B cell (primary cell): ENCODE measurements at regions not wholly inside any gene's neighbourhood (a gene's known extent, or its start where the extent isn't known, plus 50 kb on each side); places are given as distances from the start of the nearest gene placed in this dataset.

Source experiments
- ATAC-seq: fragments of 200-7000 bp; cut with Tn5 transposase; one replicate; pipeline ENCODE4 v1.10.0; 2021; ENCODE audit warnings: low read depth, mild to moderate bottlenecking, moderate number of reproducible peaks, moderate library complexity
- CTCF ChIA-PET: fragments of 350-600 bp; sonication (Branson Sonifier 250); formaldehyde crosslinking; loops from one replicate; lab custom pipeline; 2021; ENCODE audit warnings: antibody characterized with exemption, inconsistent platforms; lab: Charles Lee
- POLR2A ChIA-PET: fragments of 350-600 bp; sonication (Branson Sonifier 250); formaldehyde crosslinking; loops from one replicate; lab custom pipeline; 2021; ENCODE audit warnings: antibody characterized with exemption; lab: Charles Lee
- DNase-seq: peaks from one replicate; pipeline ENCODE4 v3.0.0; 2013
- H2AFZ ChIP-seq: 2 replicates; pipeline ENCODE4 v1.6.1; 2012; ENCODE audit warnings: mild to moderate bottlenecking, low read depth, low read length; ENCODE audit not compliant: insufficient read depth, poor library complexity, severe bottlenecking
- H3K27ac ChIP-seq, 2 donors: 1 replicate in 1 of 2; 2 replicates in 1 of 2; pipeline ENCODE4 v1.5.1; 2012 to 2013; ENCODE audit warnings: low read length in 2 of 2, mild to moderate bottlenecking in 2 of 2, moderate library complexity in 1 of 2
- H3K27me3 ChIP-seq, 4 experiments: fragments of 200-600 bp in 1 of 4; sonication (generic) in 1 of 4; replicated peaks in 1 of 4; 1 replicate in 2 of 4; 2 replicates in 2 of 4; pipeline versions ENCODE4 v1.6.1 to v1.7.0; 2013 to 2016; ENCODE audit warnings: low read length in 3 of 4, mild to moderate bottlenecking in 2 of 4, mixed read lengths in 1 of 4, moderate library complexity in 1 of 4; ENCODE audit not compliant: insufficient read depth in 4 of 4, control insufficient read depth in 3 of 4; ENCODE audit errors: control extremely low read depth in 1 of 4
- H3K36me3 ChIP-seq, 2 experiments: replicated peaks in 1 of 2; 1 replicate in 1 of 2; 2 replicates in 1 of 2; pipeline versions ENCODE4 v1.6.1 to v1.7.1; 2013; ENCODE audit warnings: low read length in 1 of 2; ENCODE audit not compliant: insufficient read depth in 2 of 2, control insufficient read depth in 1 of 2; ENCODE audit errors: control extremely low read depth in 1 of 2, extremely low read depth in 1 of 2
- H3K4me1 ChIP-seq, 2 donors: fragments of 200-600 bp in 1 of 2; sonication (generic) in 1 of 2; 1 replicate in 1 of 2; 2 replicates in 1 of 2; pipeline versions ENCODE4 v1.5.1 to v1.6.1; 2013 to 2017; ENCODE audit warnings: low read length in 2 of 2; ENCODE audit not compliant: control insufficient read depth in 2 of 2, insufficient read depth in 2 of 2
- H3K4me2 ChIP-seq: replicated peaks from 2 replicates; pipeline ENCODE3; 2012; ENCODE audit warnings: mild to moderate bottlenecking, low read depth, low read length; ENCODE audit not compliant: poor library complexity, severe bottlenecking
- H3K4me3 ChIP-seq, 5 experiments: fragments of 200-600 bp in 1 of 5; sonication (generic) in 1 of 5; 1 replicate in 3 of 5; 2 replicates in 2 of 5; pipeline versions ENCODE4 v1.5.1 to v1.7.0; 2011 to 2016; ENCODE audit warnings: low read length in 4 of 5, mild to moderate bottlenecking in 4 of 5, low read depth in 2 of 5, control low read depth in 1 of 5, moderate library complexity in 1 of 5; ENCODE audit not compliant: insufficient read depth in 1 of 5; ENCODE audit errors: control extremely low read depth in 1 of 5, extremely low read depth in 1 of 5
- H3K79me2 ChIP-seq: fragments of 200-600 bp; sonication (generic); one replicate; pipeline ENCODE4 v1.6.0; 2016; ENCODE audit warnings: low read length; ENCODE audit not compliant: control insufficient read depth, insufficient read depth
- H3K9ac ChIP-seq: fragments of 200-600 bp; sonication (generic); 2 replicates; pipeline ENCODE4 v1.6.1; 2017; ENCODE audit warnings: mild to moderate bottlenecking, low read length, moderate library complexity
- H3K9me3 ChIP-seq, 3 donors: one replicate each; pipeline versions ENCODE4 v1.6.1 to v1.7.1; 2013; ENCODE audit warnings: low read length in 2 of 3; ENCODE audit not compliant: control insufficient read depth in 2 of 3, insufficient read depth in 1 of 3; ENCODE audit errors: control extremely low read depth in 1 of 3
- H4K20me1 ChIP-seq: 2 replicates; pipeline ENCODE4 v1.6.0; 2012; ENCODE audit warnings: mild to moderate bottlenecking, low read length; ENCODE audit not compliant: insufficient read depth, control insufficient read depth, poor library complexity, severe bottlenecking
- H3K27ac Mint-ChIP-seq: one replicate; pipeline ENCODE4 v1.8.0; 2021; ENCODE audit warnings: mixed read lengths
- H3K27me3 Mint-ChIP-seq: one replicate; pipeline ENCODE4 v1.8.0; 2021; ENCODE audit warnings: mixed read lengths
- H3K4me1 Mint-ChIP-seq: one replicate; pipeline ENCODE4 v1.8.0; 2021; ENCODE audit warnings: mixed read lengths
- H3K4me3 Mint-ChIP-seq: one replicate; pipeline ENCODE4 v1.8.0; 2021; ENCODE audit warnings: mixed read lengths
- H3K9me3 Mint-ChIP-seq: one replicate; pipeline ENCODE4 v1.8.0; 2022; ENCODE audit warnings: mixed read lengths; ENCODE audit not compliant: insufficient read depth
- CTCF ChIP-seq: fragments of 200-600 bp; IDR thresholded peaks from one replicate; pipeline ENCODE4 v1.8.0; 2022; ENCODE audit warnings: antibody characterized with exemption, mild to moderate bottlenecking
- EZH2 ChIP-seq: IDR thresholded peaks from 2 replicates; pipeline ENCODE4 v1.6.1; 2012; ENCODE audit warnings: borderline replicate concordance, low read depth, mild to moderate bottlenecking, moderate library complexity, low read length; ENCODE audit not compliant: insufficient read depth, poor library complexity, severe bottlenecking
- WGBS: methylation state at CpG from one replicate; pipeline ENCODE4 v1.1.5; 2013; ENCODE audit warnings: missing lambda C conversion rate; ENCODE audit not compliant: insufficient coverage; 5-methylcytosine and 5-hydroxymethylcytosine counted together
- intact Hi-C: fragments of 100-400 bp; cut with micrococcal nuclease; formaldehyde crosslinking; loops from one replicate; pipeline ENCODE4 v1.10.0; 2022

- Histone ChIP-seq H2AFZ (no peak overlapping the region), H3K4me2 (no peak overlapping the region), H3K79me2 (no peaks in the 10 kb centered on the region), H3K9me3 (no peaks in the 10 kb centered on the region), H3K27ac (no peak overlapping the region), H4K20me1 (no peaks in the 10 kb centered on the region), H3K27me3 (peaks cover 0 to 4% (median 0%) of the 10 kb centered on the region in 4 experiments), H3K9ac (no peak overlapping the region), H3K4me3 (no peak overlapping the region), H3K36me3 (no peaks in the 10 kb centered on the region), H3K4me1 (no peaks in the 10 kb centered on the region)
- Mint-ChIP-seq H3K4me1 (no peaks in the 10 kb centered on the region), H3K4me3 (no peak overlapping the region), H3K27ac (no peak overlapping the region), H3K27me3 (peaks cover 21% of the 10 kb centered on the region), H3K9me3 (no peaks in the 10 kb centered on the region)
- no peak for TF ChIP-seq EZH2
- no peak for TF ChIP-seq CTCF
- no CpG with 5 or more reads among the region's 2 CpGs for WGBS
- DNase-seq (no peak), ATAC-seq (no peak)
- POLR2A ChIA-PET: no interaction called here
- CTCF ChIA-PET: no interaction called here
- intact Hi-C loops: no loop called here
Observed at GRCh38 chr2:200751786-200752185, 59.9 kb upstream of the BZW1 start.

GRCh38 chr2:200752332-200752731 lies 59.4 kb upstream of the BZW1 start:
- intact Hi-C loops: no loop called here
- ATAC-seq (no peak), DNase-seq (no peak)
- ChIA-PET CTCF (no interaction called here), POLR2A (no interaction called here)
- Mint-ChIP-seq H3K9me3 (no peaks in the 10 kb centered on the region), H3K4me3 (no peak overlapping the region), H3K27ac (no peak overlapping the region), H3K27me3 (peaks cover 21% of the 10 kb centered on the region), H3K4me1 (no peaks in the 10 kb centered on the region)
- Histone ChIP-seq H3K9me3 (no peaks in the 10 kb centered on the region), H4K20me1 (no peaks in the 10 kb centered on the region), H2AFZ (no peak overlapping the region), H3K79me2 (no peaks in the 10 kb centered on the region), H3K9ac (no peak overlapping the region), H3K36me3 (no peaks in the 10 kb centered on the region), H3K4me3 (no peak overlapping the region), H3K27ac (no peak overlapping the region), H3K27me3 (peaks cover 0 to 4% (median 0%) of the 10 kb centered on the region in 4 experiments), H3K4me1 (no peaks in the 10 kb centered on the region), H3K4me2 (no peak overlapping the region)
- no peak for TF ChIP-seq CTCF
- no peak for TF ChIP-seq EZH2
- WGBS: 85% methylated on average over 2 of the region's 2 CpGs
